ENCODE measurements at regions not wholly inside any gene's neighbourhood (a gene's known extent, or its start where the extent isn't known, plus 50 kb on each side); places are given as distances from the start of the nearest gene placed in this dataset.

GRCh38 chr15:24748812-24749439 lies 73.4 kb downstream of the NPAP1 start (continued):
- no peak for TF ChIP-seq RELA (CRISPR knock-in tag; IDR thresholded peaks at IDR 0.05; ENCODE audit: borderline replicate concordance)
- no peak for TF ChIP-seq ZNF416 (CRISPR knock-in tag; IDR thresholded peaks at IDR 0.05)
- no peak for TF ChIP-seq ZNF317 (CRISPR knock-in tag; IDR thresholded peaks at IDR 0.05; ENCODE audit: borderline replicate concordance, low read depth)
- no peak for TF ChIP-seq KAT7 (CRISPR knock-in tag; IDR thresholded peaks at IDR 0.05; ENCODE audit: borderline replicate concordance)
- TF ChIP-seq TP53 (CRISPR knock-in tag; IDR thresholded peaks at IDR 0.05), result no peak
- TF ChIP-seq NR2C2 (CRISPR knock-in tag; IDR thresholded peaks at IDR 0.05), result no peak
- TF ChIP-seq IRF1 (CRISPR knock-in tag; IDR thresholded peaks at IDR 0.05), result no peak

GRCh38 chr15:24752354-24752753 lies 76.8 kb downstream of the NPAP1 start:
- ChIA-PET CTCF (interaction anchor here (1.2 kb wide), 1 partner anchor 76 kb away, joined by 3 read pairs; no protein-coding TSS in a partner anchor), POLR2A (no interaction called here)
- ATAC-seq (peak; percentile 86), DNase-seq (ENCODE audit: low spot score) (peak; percentile 52)
- Mint-ChIP-seq H3K36me3 (peaks cover 23% of the 10 kb centered on the region), H3K9me3 (peaks cover 46% of the 10 kb centered on the region), H3K27me3 (ENCODE audit: low read depth) (peaks cover 2% of the 10 kb centered on the region; the same call in 1 of the 2 replicates), H3K4me1 (peaks cover 46% of the 10 kb centered on the region), H3K4me3 (no peak overlapping the region), H3K27ac (no peak overlapping the region)
- TF ChIP-seq MYBL2 (CRISPR knock-in tag; IDR thresholded peaks at IDR 0.05) (no peak), PRDM15 (CRISPR knock-in tag; IDR thresholded peaks at IDR 0.05) (no peak), ETV6 (CRISPR knock-in tag; IDR thresholded peaks at IDR 0.05) (no peak), PRRX2 (CRISPR knock-in tag; IDR thresholded peaks at IDR 0.05) (no peak), NR2C2 (CRISPR knock-in tag; IDR thresholded peaks at IDR 0.05) (no peak), KAT7 (CRISPR knock-in tag; IDR thresholded peaks at IDR 0.05; ENCODE audit: borderline replicate concordance) (no peak), HMGXB4 (CRISPR knock-in tag; IDR thresholded peaks at IDR 0.05) (no peak), NFATC4 (CRISPR knock-in tag; IDR thresholded peaks at IDR 0.05) (no peak), ATF1 (CRISPR knock-in tag; IDR thresholded peaks at IDR 0.05) (no peak), ZMAT4 (CRISPR knock-in tag; IDR thresholded peaks at IDR 0.05) (no peak), ZNF532 (CRISPR knock-in tag; IDR thresholded peaks at IDR 0.05; ENCODE audit: borderline replicate concordance) (no peak), ZBTB21 (CRISPR knock-in tag; IDR thresholded peaks at IDR 0.05; ENCODE audit: borderline replicate concordance) (no peak), ARID4B (CRISPR knock-in tag; IDR thresholded peaks at IDR 0.05; ENCODE audit: borderline replicate concordance) (no peak), TEAD4 (CRISPR knock-in tag; IDR thresholded peaks at IDR 0.05) (no peak)
